ENCODE measurements at regions not wholly inside any gene's neighbourhood (a gene's known extent, or its start where the extent isn't known, plus 50 kb on each side); places are given as distances from the start of the nearest gene placed in this dataset.

DNA sequence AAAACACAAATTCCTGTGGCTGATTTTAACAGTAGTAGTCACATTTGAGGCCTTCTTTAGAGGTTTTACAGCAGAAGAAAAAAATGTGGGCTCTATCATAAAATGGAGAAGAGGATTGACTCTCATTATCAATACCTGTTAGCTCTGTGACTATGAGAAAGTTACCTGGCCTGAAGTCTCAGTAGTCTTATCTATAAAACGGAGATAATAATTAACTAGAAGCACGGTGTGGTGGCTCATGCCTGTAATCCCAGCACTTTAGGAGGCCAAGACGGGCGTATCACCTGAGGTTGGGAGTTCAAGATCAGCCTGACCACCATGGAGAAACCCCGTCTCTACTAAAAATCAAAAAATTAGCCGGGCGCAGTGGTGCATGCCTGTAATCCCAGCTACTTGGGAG is 90.4 kb upstream of the PLPPR4 start:
- Histone ChIP-seq H4K20me1 (ENCODE audit: insufficient read depth, low read length) (no peaks in the 10 kb centered on the region), H2AFZ (ENCODE audit: low read length) (no peak overlapping the region), H3K36me3 (replicated peaks; ENCODE audit: insufficient read depth, low read length) (no peaks in the 10 kb centered on the region), H3K4me2 (ENCODE audit: low read depth, low read length) (no peak overlapping the region), H3K79me2 (ENCODE audit: low read length) (no peaks in the 10 kb centered on the region), H3K9me2 (replicated peaks; ENCODE audit: insufficient read depth, low read length) (no peaks in the 10 kb centered on the region), H3K27ac (ENCODE audit: low read length) (no peak overlapping the region), H3K27me3 (replicated peaks; ENCODE audit: insufficient read depth, low read length) (no peaks in the 10 kb centered on the region), H3F3A (ENCODE audit: insufficient read depth, low read length) (no peaks in the 10 kb centered on the region), H3K9me3 (replicated peaks; ENCODE audit: insufficient read depth, low read length) (no peaks in the 10 kb centered on the region), H3K9ac (ENCODE audit: low read length) (no peak overlapping the region), H3K4me1 (ENCODE audit: low read length) (no peaks in the 10 kb centered on the region), H3K4me3 (ENCODE audit: low read length) (no peak overlapping the region)
- TF ChIP-seq EZH2phosphoT487 (IDR thresholded peaks at IDR 0.05; ENCODE audit: low read length) (no peak), EZH2 (optimal IDR thresholded peaks at IDR 0.05; ENCODE audit: low read depth, low read length) (no peak)
- TF ChIP-seq, protein P1, sequence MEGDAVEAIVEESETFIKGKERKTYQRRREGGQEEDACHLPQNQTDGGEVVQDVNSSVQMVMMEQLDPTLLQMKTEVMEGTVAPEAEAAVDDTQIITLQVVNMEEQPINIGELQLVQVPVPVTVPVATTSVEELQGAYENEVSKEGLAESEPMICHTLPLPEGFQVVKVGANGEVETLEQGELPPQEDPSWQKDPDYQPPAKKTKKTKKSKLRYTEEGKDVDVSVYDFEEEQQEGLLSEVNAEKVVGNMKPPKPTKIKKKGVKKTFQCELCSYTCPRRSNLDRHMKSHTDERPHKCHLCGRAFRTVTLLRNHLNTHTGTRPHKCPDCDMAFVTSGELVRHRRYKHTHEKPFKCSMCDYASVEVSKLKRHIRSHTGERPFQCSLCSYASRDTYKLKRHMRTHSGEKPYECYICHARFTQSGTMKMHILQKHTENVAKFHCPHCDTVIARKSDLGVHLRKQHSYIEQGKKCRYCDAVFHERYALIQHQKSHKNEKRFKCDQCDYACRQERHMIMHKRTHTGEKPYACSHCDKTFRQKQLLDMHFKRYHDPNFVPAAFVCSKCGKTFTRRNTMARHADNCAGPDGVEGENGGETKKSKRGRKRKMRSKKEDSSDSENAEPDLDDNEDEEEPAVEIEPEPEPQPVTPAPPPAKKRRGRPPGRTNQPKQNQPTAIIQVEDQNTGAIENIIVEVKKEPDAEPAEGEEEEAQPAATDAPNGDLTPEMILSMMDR (IDR thresholded peaks at IDR 0.05; ENCODE audit: low read length), result no peak
- no peak for DNase-seq

DNA sequence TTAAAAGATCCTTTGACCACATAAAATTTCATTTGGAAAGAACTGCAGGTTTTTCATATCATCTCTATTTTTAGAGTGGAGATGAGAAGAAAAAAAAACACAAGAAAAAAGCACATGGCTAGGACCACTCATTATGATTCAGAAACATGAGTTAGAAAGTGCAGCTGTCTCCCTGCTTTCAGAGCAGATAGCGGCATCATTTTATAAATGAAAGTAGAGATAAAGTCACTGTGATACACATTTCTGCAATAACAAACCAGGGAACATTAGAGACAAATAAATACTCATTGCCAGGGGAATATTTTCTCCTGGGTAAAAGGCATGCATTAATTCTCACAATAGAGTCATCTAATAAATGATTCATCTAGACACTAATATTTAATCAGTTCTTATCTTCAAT is 87.5 kb upstream of the PLPPR4 start:
- no peak overlapping the region for H3K9ac ChIP-seq (ENCODE audit: low read length)
- TF ChIP-seq, protein P1 (IDR thresholded peaks at IDR 0.05; ENCODE audit: low read length), result no peak
- TF ChIP-seq EZH2 (optimal IDR thresholded peaks at IDR 0.05; ENCODE audit: low read depth, low read length) (no peak), EZH2phosphoT487 (IDR thresholded peaks at IDR 0.05; ENCODE audit: low read length) (no peak)
- DNase-seq, result no peak

DNA sequence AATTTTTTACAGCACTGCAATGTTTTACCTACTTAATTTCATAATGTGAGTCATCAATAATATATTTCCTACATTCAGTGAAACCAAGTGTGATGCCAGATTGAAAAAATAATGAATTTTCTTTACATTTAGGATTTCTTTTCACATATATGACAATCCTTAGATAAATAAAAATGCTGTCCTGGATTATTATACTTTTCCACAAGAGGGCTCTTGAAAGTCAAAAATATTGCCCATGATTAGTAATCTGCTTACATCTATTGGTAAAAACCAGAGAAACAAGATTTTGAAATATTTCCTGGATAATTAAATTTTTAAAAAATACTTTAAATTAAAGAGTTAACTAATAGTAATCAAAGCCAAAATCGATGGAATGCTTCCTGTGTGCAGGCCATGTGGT is 86.8 kb upstream of the PLPPR4 start:
- H3K36me3 ChIP-seq (replicated peaks; ENCODE audit: insufficient read depth, low read length), result no peaks in the 10 kb centered on the region

More for the DNA sequence above, 87.5 kb upstream of the PLPPR4 start:
- Histone ChIP-seq H3K79me2 (ENCODE audit: low read length) (no peaks in the 10 kb centered on the region), H3K27ac (ENCODE audit: low read length) (no peak overlapping the region), H3K36me3 (replicated peaks; ENCODE audit: insufficient read depth, low read length) (no peaks in the 10 kb centered on the region), H3K9me3 (replicated peaks; ENCODE audit: insufficient read depth, low read length) (no peaks in the 10 kb centered on the region), H3K4me2 (ENCODE audit: low read depth, low read length) (no peak overlapping the region), H3K4me3 (ENCODE audit: low read length) (no peak overlapping the region), H3F3A (ENCODE audit: insufficient read depth, low read length) (no peaks in the 10 kb centered on the region), H2AFZ (ENCODE audit: low read length) (no peak overlapping the region), H4K20me1 (ENCODE audit: insufficient read depth, low read length) (no peaks in the 10 kb centered on the region), H3K4me1 (ENCODE audit: low read length) (no peaks in the 10 kb centered on the region), H3K9me2 (replicated peaks; ENCODE audit: insufficient read depth, low read length) (no peaks in the 10 kb centered on the region), H3K27me3 (replicated peaks; ENCODE audit: insufficient read depth, low read length) (no peaks in the 10 kb centered on the region)

More for the DNA sequence above, 86.8 kb upstream of the PLPPR4 start:
- Histone ChIP-seq H3K4me2 (ENCODE audit: low read depth, low read length) (no peak overlapping the region), H3K4me3 (ENCODE audit: low read length) (no peak overlapping the region), H3K79me2 (ENCODE audit: low read length) (no peaks in the 10 kb centered on the region), H3F3A (ENCODE audit: insufficient read depth, low read length) (no peaks in the 10 kb centered on the region), H3K27ac (ENCODE audit: low read length) (no peak overlapping the region), H3K27me3 (replicated peaks; ENCODE audit: insufficient read depth, low read length) (no peaks in the 10 kb centered on the region), H2AFZ (ENCODE audit: low read length) (no peak overlapping the region), H3K4me1 (ENCODE audit: low read length) (no peaks in the 10 kb centered on the region), H3K9me3 (replicated peaks; ENCODE audit: insufficient read depth, low read length) (no peaks in the 10 kb centered on the region), H3K9ac (ENCODE audit: low read length) (no peak overlapping the region), H3K9me2 (replicated peaks; ENCODE audit: insufficient read depth, low read length) (no peaks in the 10 kb centered on the region), H4K20me1 (ENCODE audit: insufficient read depth, low read length) (no peaks in the 10 kb centered on the region)
- no peak for DNase-seq
- TF ChIP-seq, protein P1 (IDR thresholded peaks at IDR 0.05; ENCODE audit: low read length), result no peak
- TF ChIP-seq EZH2 (optimal IDR thresholded peaks at IDR 0.05; ENCODE audit: low read depth, low read length) (no peak), EZH2phosphoT487 (IDR thresholded peaks at IDR 0.05; ENCODE audit: low read length) (no peak)

All from MM.1S (cell line).